Esophagus muscularis mucosa (tissue), 4 donors: ENCODE measurements at regions not wholly inside any gene's neighbourhood (a gene's known extent, or its start where the extent isn't known, plus 50 kb on each side); places are given as distances from the start of the nearest gene placed in this dataset.

Experiments used
- DNase-seq: peaks from one replicate; pipeline ENCODE4 v3.0.0-alpha.2; 2017; ENCODE audit errors: extremely low spot score
- H3K27ac ChIP-seq, 4 donors: fragments of 200-600 bp; sonication (generic); replicated peaks in 1 of 4; 1 replicate in 3 of 4; 2 replicates in 1 of 4; pipeline ENCODE4 v1.5.1; 2016 to 2019; ENCODE audit warnings: mild to moderate bottlenecking in 1 of 4
- H3K27me3 ChIP-seq, 4 donors: fragments of 200-600 bp; sonication (generic); one replicate each; pipeline versions ENCODE4 v1.5.1 to v1.6.0; 2016 to 2019
- H3K36me3 ChIP-seq, 4 donors: fragments of 200-600 bp; sonication (generic); one replicate each; pipeline ENCODE4 v1.5.1; 2016 to 2019
- H3K4me1 ChIP-seq, 4 donors: fragments of 200-600 bp; sonication (generic); one replicate each; pipeline ENCODE4 v1.5.1; 2016 to 2019
- H3K4me3 ChIP-seq, 4 donors: fragments of 200-600 bp; sonication (generic); 1 replicate in 2 of 4; 2 replicates in 2 of 4; pipeline ENCODE4 v1.5.1; 2016 to 2019; ENCODE audit warnings: mild to moderate bottlenecking in 4 of 4, moderate library complexity in 1 of 4
- H3K9me3 ChIP-seq, 4 donors: fragments of 200-600 bp; sonication (generic); 1 replicate in 3 of 4; 2 replicates in 1 of 4; pipeline ENCODE4 v1.5.1; 2016 to 2019
- EP300 ChIP-seq: sonication (generic); formaldehyde crosslinking; IDR thresholded peaks from one replicate; pipeline ENCODE4 v1.6.1; 2017; ENCODE audit warnings: antibody characterized with exemption
- POLR2A ChIP-seq: fragments of 450-650 bp; IDR thresholded peaks from one replicate; pipeline ENCODE4 v1.6.1; 2017; ENCODE audit warnings: antibody characterized with exemption, moderate library complexity, mild to moderate bottlenecking, low read depth
- POLR2AphosphoS5 ChIP-seq, 2 donors: sonication (generic); formaldehyde crosslinking; IDR thresholded peaks; one replicate each; pipeline ENCODE4 v1.6.1; 2017; ENCODE audit warnings: antibody characterized with exemption in 2 of 2
- WGBS: methylation state at CpG from one replicate; pipeline ENCODE4 v1.1.5; 2018; 5-methylcytosine and 5-hydroxymethylcytosine counted together
- intact Hi-C: fragments of 100-400 bp; cut with DNase I; formaldehyde crosslinking; loops from one replicate; pipeline ENCODE4 v1.15.1; 2023
- TF ChIP-seq, protein P1 (sequence below), 3 experiments: fragments of 200-600 bp in 2 of 3; fragments of 450-650 bp in 1 of 3; sonication (generic) in 2 of 3; IDR thresholded peaks; one replicate each; pipeline ENCODE4 v1.5.1; 2017 to 2019; ENCODE audit warnings: antibody characterized with exemption in 3 of 3, mild to moderate bottlenecking in 2 of 3, moderate library complexity in 1 of 3

DNA sequence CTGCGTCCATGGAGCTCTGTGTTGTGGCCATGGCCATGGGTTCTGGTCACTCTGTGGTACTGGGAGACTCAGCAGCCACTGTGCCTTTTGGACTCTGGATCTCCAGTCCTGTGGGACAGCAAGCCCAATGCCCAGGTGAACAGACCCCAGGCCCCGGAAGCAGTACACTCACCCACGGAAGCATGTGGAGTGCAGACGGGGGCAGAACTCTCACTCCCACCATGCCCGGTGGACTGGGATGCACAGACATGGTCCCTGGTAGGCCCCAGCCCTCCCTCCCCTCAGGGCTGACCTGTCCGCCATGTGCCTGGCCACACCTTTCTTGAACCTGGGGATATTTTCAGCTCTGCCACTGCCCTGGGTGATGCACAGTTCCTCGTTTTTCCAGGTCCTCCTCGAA is 163.3 kb downstream of the URI1 start:
- Histone ChIP-seq H3K36me3 (no peaks in the 10 kb centered on the region), H3K4me3 (no peak overlapping the region), H3K27ac (no peak overlapping the region), H3K4me1 (no peaks in the 10 kb centered on the region), H3K9me3 (no peaks in the 10 kb centered on the region), H3K27me3 (peaks cover 0 to 28% (median 0%) of the 10 kb centered on the region in 4 donors)
- 95% methylated on average over 8 of the region's 8 CpGs for WGBS
- no peak for DNase-seq
- TF ChIP-seq, protein P1, sequence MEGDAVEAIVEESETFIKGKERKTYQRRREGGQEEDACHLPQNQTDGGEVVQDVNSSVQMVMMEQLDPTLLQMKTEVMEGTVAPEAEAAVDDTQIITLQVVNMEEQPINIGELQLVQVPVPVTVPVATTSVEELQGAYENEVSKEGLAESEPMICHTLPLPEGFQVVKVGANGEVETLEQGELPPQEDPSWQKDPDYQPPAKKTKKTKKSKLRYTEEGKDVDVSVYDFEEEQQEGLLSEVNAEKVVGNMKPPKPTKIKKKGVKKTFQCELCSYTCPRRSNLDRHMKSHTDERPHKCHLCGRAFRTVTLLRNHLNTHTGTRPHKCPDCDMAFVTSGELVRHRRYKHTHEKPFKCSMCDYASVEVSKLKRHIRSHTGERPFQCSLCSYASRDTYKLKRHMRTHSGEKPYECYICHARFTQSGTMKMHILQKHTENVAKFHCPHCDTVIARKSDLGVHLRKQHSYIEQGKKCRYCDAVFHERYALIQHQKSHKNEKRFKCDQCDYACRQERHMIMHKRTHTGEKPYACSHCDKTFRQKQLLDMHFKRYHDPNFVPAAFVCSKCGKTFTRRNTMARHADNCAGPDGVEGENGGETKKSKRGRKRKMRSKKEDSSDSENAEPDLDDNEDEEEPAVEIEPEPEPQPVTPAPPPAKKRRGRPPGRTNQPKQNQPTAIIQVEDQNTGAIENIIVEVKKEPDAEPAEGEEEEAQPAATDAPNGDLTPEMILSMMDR (IDR thresholded peaks at IDR 0.05) = no peak
- no peak for TF ChIP-seq POLR2A
- no peak for TF ChIP-seq POLR2AphosphoS5 (IDR thresholded peaks at IDR 0.05)
- no peak for TF ChIP-seq EP300
- intact Hi-C loops = no loop called here

DNA sequence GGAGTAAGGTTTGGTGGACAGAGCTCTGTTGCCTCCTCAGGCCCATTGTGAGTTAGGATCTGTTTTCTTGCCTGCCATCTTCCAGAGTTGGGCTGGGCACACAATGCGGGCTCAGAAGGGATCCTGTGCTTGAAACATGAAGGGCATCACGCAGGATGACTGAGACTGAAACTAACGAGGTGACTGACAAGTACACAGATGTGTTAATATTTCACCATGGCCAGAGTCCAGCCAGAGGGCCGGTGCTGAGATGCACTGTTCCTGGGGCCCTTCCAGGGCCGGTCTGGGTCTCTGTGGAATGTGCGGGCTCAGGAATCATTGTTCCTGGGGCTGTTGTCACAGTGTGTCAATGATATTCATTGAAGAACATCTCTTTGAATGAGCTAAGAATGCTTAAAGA is 163.7 kb downstream of the URI1 start:
- intact Hi-C loops = no loop called here
- Histone ChIP-seq H3K9me3 (no peaks in the 10 kb centered on the region), H3K27me3 (peaks cover 0 to 28% (median 0%) of the 10 kb centered on the region in 4 donors), H3K4me1 (no peaks in the 10 kb centered on the region), H3K27ac (no peak overlapping the region), H3K36me3 (no peaks in the 10 kb centered on the region), H3K4me3 (no peak overlapping the region)
- DNase-seq = no peak
- no peak for TF ChIP-seq EP300
- TF ChIP-seq POLR2A = no peak
- WGBS = 85% methylated on average over 6 of the region's 6 CpGs

GRCh38 chr19:30106417-30107095 is 164.5 kb downstream of the URI1 start:
- WGBS = 86% methylated on average over 6 of the region's 11 CpGs
- TF ChIP-seq EP300 (no peak), POLR2AphosphoS5 (IDR thresholded peaks at IDR 0.05) (no peak), POLR2A (no peak)
- TF ChIP-seq, protein P1 (IDR thresholded peaks at IDR 0.05) = no peak
- no peaks in the 10 kb centered on the region for H3K4me1 ChIP-seq
- no peak for DNase-seq
- H3K4me3 ChIP-seq = no peak overlapping the region
- peaks cover 0 to 33% (median 0%) of the 10 kb centered on the region in 4 donors for H3K27me3 ChIP-seq
- H3K27ac ChIP-seq = no peak overlapping the region
- no peaks in the 10 kb centered on the region for H3K36me3 ChIP-seq
- H3K9me3 ChIP-seq = no peaks in the 10 kb centered on the region
- intact Hi-C loops = no loop called here

GRCh38 chr19:30107251-30107650 is 165.2 kb downstream of the URI1 start:
- WGBS = 25% methylated on average over 9 of the region's 12 CpGs
- intact Hi-C loops = no loop called here

DNA sequence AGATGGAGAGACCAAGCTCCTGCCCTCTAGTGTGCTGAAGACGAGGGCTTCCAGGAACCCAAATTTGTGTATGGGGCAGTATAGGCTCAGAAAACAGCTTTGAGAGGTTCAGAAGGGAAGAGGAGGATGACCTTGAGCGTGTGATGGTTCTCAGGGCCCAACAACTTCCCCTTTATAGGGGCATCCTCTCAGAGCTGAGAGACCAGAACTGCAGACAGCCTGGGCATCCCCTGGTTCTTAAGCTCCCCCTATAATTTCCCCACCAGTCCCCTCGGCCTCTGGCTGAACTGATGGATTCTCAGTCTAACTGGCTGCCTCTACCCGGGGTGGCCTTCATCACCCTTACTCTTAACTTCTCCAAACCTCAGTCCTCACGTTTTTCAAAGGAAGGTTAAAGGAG is 167.5 kb downstream of the URI1 start:
- TF ChIP-seq POLR2AphosphoS5 (IDR thresholded peaks at IDR 0.05) (no peak), EP300 (no peak), POLR2A (no peak)
- TF ChIP-seq, protein P1 (IDR thresholded peaks at IDR 0.05) = no peak
- Histone ChIP-seq H3K27me3 (peaks cover 0 to 44% (median 0%) of the 10 kb centered on the region in 4 donors), H3K4me1 (no peaks in the 10 kb centered on the region), H3K9me3 (peaks cover 0 to 2% (median 0%) of the 10 kb centered on the region in 4 donors), H3K27ac (no peak overlapping the region), H3K4me3 (no peak overlapping the region), H3K36me3 (no peaks in the 10 kb centered on the region)
- intact Hi-C loops = no loop called here
- no peak for DNase-seq
- 85% methylated on average over 5 of the region's 5 CpGs for WGBS

More at GRCh38 chr19:30107251-30107650, 165.2 kb downstream of the URI1 start:
- Histone ChIP-seq H3K36me3 (no peaks in the 10 kb centered on the region), H3K27me3 (peaks cover 0 to 40% (median 0%) of the 10 kb centered on the region in 4 donors), H3K4me3 (no peak overlapping the region), H3K27ac (no peak overlapping the region), H3K9me3 (no peaks in the 10 kb centered on the region), H3K4me1 (no peaks in the 10 kb centered on the region)
- no peak for TF ChIP-seq POLR2A
- TF ChIP-seq, protein P1 (IDR thresholded peaks at IDR 0.05) = no peak
- no peak for TF ChIP-seq EP300
- no peak for TF ChIP-seq POLR2AphosphoS5 (IDR thresholded peaks at IDR 0.05)
- DNase-seq = no peak
